Chondrocyte (in vitro differentiated cells): ENCODE measurements at regions not wholly inside any gene's neighbourhood (a gene's known extent, or its start where the extent isn't known, plus 50 kb on each side); places are given as distances from the start of the nearest gene placed in this dataset.
"Not testable (repeated sequence)": the region's sequence is repeated elsewhere in the genome, so short reads cannot be mapped to it uniquely, and the experiment has no call there.

Experiments
- DNase-seq: peaks from one replicate; pipeline ENCODE4 v3.0.0; 2021; ENCODE audit warnings: mixed read lengths, low spot score
- H3K27ac Mint-ChIP-seq: one replicate; pipeline ENCODE4 v1.8.0; 2021; ENCODE audit warnings: mild to moderate bottlenecking, moderate library complexity, mixed read lengths; ENCODE audit not compliant: unreplicated experiment
- H3K27me3 Mint-ChIP-seq: 2 replicates; pipeline ENCODE4 v1.8.0; 2021; ENCODE audit warnings: low read depth, mixed read lengths
- H3K36me3 Mint-ChIP-seq: 2 replicates; pipeline ENCODE4 v1.8.0; 2021; ENCODE audit warnings: low read depth, mixed read lengths
- H3K4me1 Mint-ChIP-seq: 2 replicates; pipeline ENCODE4 v1.8.0; 2021; ENCODE audit warnings: low read depth, mild to moderate bottlenecking, mixed read lengths
- H3K4me3 Mint-ChIP-seq: one replicate; pipeline ENCODE4 v1.8.0; 2021; ENCODE audit warnings: mild to moderate bottlenecking, moderate library complexity, mixed read lengths; ENCODE audit not compliant: unreplicated experiment
- H3K9me3 Mint-ChIP-seq: 2 replicates; pipeline ENCODE4 v1.8.0; 2021; ENCODE audit warnings: low read depth, mixed read lengths
- CTCF ChIP-seq: fragments of 200-600 bp; sonication (generic); IDR thresholded peaks from 2 replicates; pipeline ENCODE4 v1.5.0; 2021; ENCODE audit warnings: antibody characterized with exemption, mild to moderate bottlenecking, moderate library complexity

DNA sequence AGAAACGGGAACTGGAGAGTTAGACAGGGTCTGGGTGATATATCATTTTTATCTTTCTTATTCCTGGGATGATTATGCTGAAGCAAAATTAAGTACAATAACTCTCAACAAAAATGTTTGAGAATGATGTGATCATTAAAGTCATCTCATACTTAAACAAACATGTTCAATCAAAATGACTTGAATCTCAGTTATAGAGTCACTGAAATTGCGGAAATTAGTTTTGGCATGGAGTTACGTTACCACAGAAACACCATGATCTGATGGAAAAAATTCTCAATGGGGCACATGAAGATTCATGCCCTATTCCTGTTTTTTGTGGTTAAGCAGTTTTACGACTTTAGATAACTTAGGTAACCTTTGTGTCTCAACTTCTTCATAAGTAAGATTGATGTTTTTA, 757.7 kb downstream of the EPHA4 start:
- Mint-ChIP-seq H3K36me3 (peaks cover 1% of the 10 kb centered on the region), H3K4me3 (no peak overlapping the region), H3K27me3 (no peaks in the 10 kb centered on the region), H3K4me1 (peaks cover 22% of the 10 kb centered on the region), H3K27ac (no peak overlapping the region), H3K9me3 (peaks cover 10% of the 10 kb centered on the region)
- no peak for DNase-seq
- TF ChIP-seq CTCF, result no peak

GRCh38 chr2:220815698-220816097, 756.4 kb downstream of the EPHA4 start:
- Mint-ChIP-seq H3K4me1 (peaks cover 21% of the 10 kb centered on the region), H3K36me3 (peaks cover 1% of the 10 kb centered on the region), H3K27ac (no peak overlapping the region), H3K27me3 (no peaks in the 10 kb centered on the region), H3K9me3 (peaks cover 10% of the 10 kb centered on the region), H3K4me3 (no peak overlapping the region)
- TF ChIP-seq CTCF, result no peak
- no peak for DNase-seq

- Mint-ChIP-seq H3K27me3 (no peaks in the 10 kb centered on the region), H3K36me3 (peaks cover 1% of the 10 kb centered on the region), H3K4me3 (no peak overlapping the region), H3K27ac (no peak overlapping the region), H3K4me1 (no peaks in the 10 kb centered on the region), H3K9me3 (peaks cover 8% of the 10 kb centered on the region)
- no peak for TF ChIP-seq CTCF
- no peak for DNase-seq
These were observed 750.4 kb downstream of the EPHA4 start for GRCh38 chr2:220821683-220822082.

GRCh38 chr2:220823590-220823989, 748.5 kb downstream of the EPHA4 start:
- not testable (repeated sequence) for H3K36me3 Mint-ChIP-seq, DNase-seq, H3K27me3 Mint-ChIP-seq, H3K9me3 Mint-ChIP-seq, H3K4me1 Mint-ChIP-seq, H3K27ac Mint-ChIP-seq, H3K4me3 Mint-ChIP-seq

DNA sequence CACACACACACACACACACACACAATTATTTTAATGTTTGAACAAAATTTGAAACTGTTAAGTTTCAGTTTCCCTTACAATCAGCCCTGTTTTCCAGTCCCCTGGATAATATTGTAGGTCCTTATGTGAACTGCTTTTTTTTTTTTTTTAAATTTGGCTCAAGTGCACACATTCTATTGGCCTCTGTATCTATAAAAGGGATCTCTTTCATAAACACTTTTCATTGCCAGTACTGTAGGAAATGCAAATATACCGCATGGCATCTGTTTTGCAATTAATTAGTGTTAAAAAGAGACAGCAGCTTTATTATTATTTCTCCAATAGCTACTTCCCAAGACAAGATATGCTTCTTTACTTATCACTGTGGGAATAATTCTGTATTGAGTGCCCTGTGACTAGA, 738.7 kb downstream of the EPHA4 start:
- Mint-ChIP-seq H3K9me3 (peaks cover 3% of the 10 kb centered on the region), H3K36me3 (peaks cover 1% of the 10 kb centered on the region), H3K27me3 (no peaks in the 10 kb centered on the region), H3K4me3 (no peak overlapping the region), H3K27ac (no peak overlapping the region), H3K4me1 (peaks cover 7% of the 10 kb centered on the region)
- DNase-seq, result no peak
- TF ChIP-seq CTCF, result no peak

- Mint-ChIP-seq H3K27me3 (no peaks in the 10 kb centered on the region), H3K4me1 (peaks cover 7% of the 10 kb centered on the region), H3K36me3 (no peaks in the 10 kb centered on the region), H3K27ac (no peak overlapping the region), H3K4me3 (no peak overlapping the region), H3K9me3 (no peaks in the 10 kb centered on the region)
- no peak for TF ChIP-seq CTCF
- no peak for DNase-seq
These were observed 736.5 kb downstream of the EPHA4 start for GRCh38 chr2:220835583-220835982.
